H1 (cell line): ENCODE measurements at regions not wholly inside any gene's neighbourhood (a gene's known extent, or its start where the extent isn't known, plus 50 kb on each side); places are given as distances from the start of the nearest gene placed in this dataset.

Experiments
- CTCF ChIA-PET: fragments of 300-600 bp; sonication (Branson Sonifier 250); formaldehyde crosslinking; loops from one replicate; lab custom pipeline; 2021; ENCODE audit not compliant: partially characterized antibody; lab: Charles Lee
- POLR2A ChIA-PET: fragments of 300-600 bp; sonication (Branson Sonifier 250); formaldehyde crosslinking; loops from one replicate; lab custom pipeline; 2021; ENCODE audit warnings: inconsistent platforms; ENCODE audit not compliant: partially characterized antibody; lab: Charles Lee
- DNase-seq, 2 experiments: peaks; one replicate each; pipeline versions ENCODE4 v3.0.0 to v3.0.0-alpha.2; 2010 to 2022; ENCODE audit warnings: low spot score in 2 of 2, low read depth in 1 of 2, mixed read lengths in 1 of 2
- FAIRE-seq: peaks from 2 replicates; lab custom pipeline; 2011; peaks lifted over from hg19 to GRCh38; lab: Jason Lieb, UNC
- H2AFZ ChIP-seq: 2 replicates; pipeline ENCODE4 v1.8.1; 2012; ENCODE audit warnings: low read length, inconsistent platforms
- H2AK5ac ChIP-seq: 2 replicates; pipeline ENCODE4 v1.6.1; 2013; ENCODE audit warnings: low read depth, low read length
- H2BK120ac ChIP-seq: replicated peaks from 2 replicates; pipeline ENCODE3; 2013; ENCODE audit warnings: low read depth, low read length, inconsistent platforms
- H2BK12ac ChIP-seq: 2 replicates; pipeline ENCODE4 v1.6.1; 2013; ENCODE audit warnings: low read depth, low read length
- H2BK15ac ChIP-seq: 2 replicates; pipeline ENCODE4 v1.6.1; 2013; ENCODE audit warnings: low read length
- H2BK20ac ChIP-seq: 2 replicates; pipeline ENCODE4 v1.6.1; 2013; ENCODE audit warnings: low read length
- H2BK5ac ChIP-seq: 2 replicates; pipeline ENCODE4 v1.6.1; 2013; ENCODE audit warnings: low read depth, low read length
- H3K14ac ChIP-seq: 2 replicates; pipeline ENCODE4 v1.6.1; 2013; ENCODE audit warnings: inconsistent platforms; ENCODE audit not compliant: insufficient read length
- H3K18ac ChIP-seq: 2 replicates; pipeline ENCODE4 v1.6.1; 2013; ENCODE audit warnings: low read length; ENCODE audit errors: extremely low read depth
- H3K23ac ChIP-seq: 2 replicates; pipeline ENCODE4 v1.6.1; 2013; ENCODE audit warnings: inconsistent platforms; ENCODE audit not compliant: insufficient read length
- H3K23me2 ChIP-seq: 2 replicates; pipeline ENCODE4 v1.6.1; 2013; ENCODE audit warnings: low read depth, low read length
- H3K27ac ChIP-seq: 2 replicates; pipeline ENCODE4 v1.6.1; 2011; ENCODE audit warnings: low read depth, low read length, inconsistent platforms
- H3K27me3 ChIP-seq, 4 experiments: replicated peaks in 1 of 4; 1 replicate in 1 of 4; 2 replicates in 3 of 4; pipeline versions ENCODE4 v1.6.1 to v1.8.1; 2011 to 2013; ENCODE audit warnings: low read length in 3 of 4, mild to moderate bottlenecking in 3 of 4, inconsistent platforms in 2 of 4, mixed read lengths in 2 of 4, moderate library complexity in 1 of 4; ENCODE audit not compliant: control insufficient read depth in 3 of 4, insufficient read depth in 3 of 4; ENCODE audit errors: extremely low read depth in 1 of 4
- H3K36me3 ChIP-seq, 4 experiments: 2 replicates each; pipeline versions ENCODE4 v1.6.1 to v1.8.1; 2011 to 2013; ENCODE audit warnings: mild to moderate bottlenecking in 4 of 4, low read length in 3 of 4, moderate library complexity in 2 of 4, control low read depth in 1 of 4, inconsistent platforms in 1 of 4; ENCODE audit not compliant: insufficient read depth in 4 of 4, control insufficient read depth in 2 of 4
- H3K4ac ChIP-seq: replicated peaks from 2 replicates; pipeline ENCODE3; 2013; ENCODE audit warnings: low read length, low read depth, mixed read lengths, inconsistent platforms; ENCODE audit not compliant: insufficient read length
- H3K4me1 ChIP-seq, 4 experiments: replicated peaks in 1 of 4; 1 replicate in 1 of 4; 2 replicates in 3 of 4; pipeline versions ENCODE4 v1.6.1 to v1.8.1; 2011 to 2013; ENCODE audit warnings: low read length in 3 of 4, inconsistent platforms in 2 of 4, mixed read lengths in 1 of 4; ENCODE audit not compliant: insufficient read depth in 4 of 4, control insufficient read depth in 3 of 4
- H3K4me2 ChIP-seq, 2 experiments: 2 replicates each; pipeline versions ENCODE4 v1.6.1 to v1.8.1; 2011 to 2013; ENCODE audit warnings: low read depth in 2 of 2, low read length in 2 of 2, control low read depth in 1 of 2, inconsistent platforms in 1 of 2, mild to moderate bottlenecking in 1 of 2; ENCODE audit not compliant: insufficient read depth in 1 of 2
- H3K4me3 ChIP-seq, 4 experiments: fragments of 200-600, 300-600 bp in 1 of 4; sonication (generic), shearing (Covaris generic), sonication (Bioruptor Twin) in 1 of 4; 2 replicates each; pipeline versions ENCODE4 v1.5.1 to v1.8.1; 2011 to 2016; ENCODE audit warnings: low read length in 4 of 4, low read depth in 3 of 4, control low read depth in 2 of 4, inconsistent platforms in 2 of 4, mild to moderate bottlenecking in 2 of 4, mixed read lengths in 1 of 4, moderate library complexity in 1 of 4; ENCODE audit not compliant: insufficient read depth in 2 of 4; ENCODE audit errors: extremely low read depth in 1 of 4
- H3K56ac ChIP-seq: replicated peaks from 2 replicates; pipeline ENCODE3; 2013; ENCODE audit warnings: low read depth, mild to moderate bottlenecking, mixed read lengths, low read length, inconsistent platforms; ENCODE audit not compliant: insufficient read length
- H3K79me1 ChIP-seq: 2 replicates; pipeline ENCODE4 v1.6.1; 2013; ENCODE audit warnings: low read depth, low read length, control low read depth
- H3K79me2 ChIP-seq, 2 experiments: 2 replicates each; pipeline versions ENCODE4 v1.6.1 to v1.8.1; 2012 to 2013; ENCODE audit warnings: low read length in 2 of 2, mild to moderate bottlenecking in 2 of 2, inconsistent platforms in 1 of 2; ENCODE audit not compliant: insufficient read depth in 2 of 2, control insufficient read depth in 1 of 2
- H3K9ac ChIP-seq, 4 experiments: replicated peaks in 1 of 4; 1 replicate in 1 of 4; 2 replicates in 3 of 4; pipeline versions ENCODE4 v1.6.1 to v1.8.1; 2011 to 2013; ENCODE audit warnings: low read depth in 3 of 4, low read length in 3 of 4, control low read depth in 2 of 4, mild to moderate bottlenecking in 2 of 4, moderate library complexity in 2 of 4, inconsistent platforms in 1 of 4; ENCODE audit errors: extremely low read depth in 1 of 4
- H3K9me3 ChIP-seq, 2 experiments: 2 replicates each; pipeline versions ENCODE4 v1.6.1 to v1.8.1; 2012 to 2013; ENCODE audit warnings: mild to moderate bottlenecking in 2 of 2, moderate library complexity in 2 of 2, control low read depth in 1 of 2, inconsistent platforms in 1 of 2, low read depth in 1 of 2, low read length in 1 of 2, mixed read lengths in 1 of 2; ENCODE audit not compliant: insufficient read depth in 2 of 2
- H4K20me1 ChIP-seq, 2 experiments: replicated peaks in 1 of 2; 2 replicates each; pipeline versions ENCODE3 to v1.8.1; 2011 to 2013; ENCODE audit warnings: inconsistent platforms in 2 of 2, low read length in 2 of 2, mild to moderate bottlenecking in 1 of 2; ENCODE audit not compliant: insufficient read depth in 2 of 2, control insufficient read depth in 1 of 2
- H4K5ac ChIP-seq: 2 replicates; pipeline ENCODE4 v1.6.1; 2013; ENCODE audit warnings: low read length, low read depth, mixed read lengths, inconsistent platforms; ENCODE audit not compliant: insufficient read length
- H4K8ac ChIP-seq: 2 replicates; pipeline ENCODE4 v1.8.0; 2013; ENCODE audit warnings: mild to moderate bottlenecking, moderate library complexity, low read length, inconsistent platforms; ENCODE audit not compliant: insufficient read depth; ENCODE audit errors: extremely low read depth
- H4K91ac ChIP-seq: replicated peaks from 2 replicates; pipeline ENCODE3; 2013; ENCODE audit warnings: low read length, mixed read lengths, inconsistent platforms; ENCODE audit not compliant: insufficient read length
- ASH2L ChIP-seq: fragments of 200-600, 300-600 bp; sonication (generic); IDR thresholded peaks from one replicate; pipeline ENCODE4 v1.7.1; 2017; ENCODE audit warnings: low read length
- CBX5 ChIP-seq: fragments of 300-800, 300-1000 bp; sonication (generic); IDR thresholded peaks from 2 replicates; pipeline ENCODE4 v1.7.1; 2016; ENCODE audit warnings: antibody characterized with exemption, low read length, low read depth
- RAD21 ChIP-seq, 2 experiments: IDR thresholded peaks in 1 of 2; conservative IDR thresholded peaks in 1 of 2; 2 replicates each; pipeline ENCODE4 v1.6.1; 2011; ENCODE audit warnings: low read depth in 2 of 2, low read length in 2 of 2, improper control_type of control experiment in 1 of 2, inconsistent platforms in 1 of 2, mild to moderate bottlenecking in 1 of 2, moderate library complexity in 1 of 2
- TBP ChIP-seq: IDR thresholded peaks from 2 replicates; pipeline ENCODE4 v1.6.1; 2011; ENCODE audit warnings: low read depth, low read length, improper control_type of control experiment
- WGBS, 2 experiments: shearing (Covaris generic) in 1 of 2; methylation state at CpG; one replicate each; pipeline versions ENCODE4 v1.1.6 to v1.1.7; 2013 to 2015; ENCODE audit warnings: low lambda C conversion rate in 2 of 2, mixed read lengths in 2 of 2, inconsistent platforms in 1 of 2, low coverage in 1 of 2, missing lambda C conversion rate in 1 of 2; ENCODE audit not compliant: insufficient replicate concordance in 2 of 2, insufficient coverage in 1 of 2, insufficient read length in 1 of 2; ENCODE audit errors: extremely low coverage in 1 of 2, missing lambda C conversion rate in 1 of 2; 5-methylcytosine and 5-hydroxymethylcytosine counted together

DNA sequence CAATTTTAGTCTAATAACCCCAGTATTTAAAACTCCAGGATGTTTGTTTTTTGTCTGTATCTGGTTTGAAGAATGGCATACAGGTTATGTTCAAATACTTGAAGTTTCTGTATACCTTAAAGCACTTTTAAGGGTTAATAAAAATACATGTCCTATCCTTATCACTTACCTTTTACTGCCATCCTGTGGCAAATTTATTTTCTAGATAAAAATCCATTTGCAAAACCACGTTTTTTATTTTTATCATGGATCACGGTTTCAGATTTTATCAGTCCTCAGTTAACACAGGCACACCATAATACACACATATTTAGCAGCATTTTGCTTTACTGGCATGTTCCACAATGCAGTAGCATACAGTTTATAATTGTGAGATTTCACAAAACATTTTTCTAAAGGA is 113.3 kb upstream of the H2AZ1 start:
- H2AFZ ChIP-seq: no peak overlapping the region
- H3K9ac ChIP-seq: no peak overlapping the region
- no peak overlapping the region for H2BK20ac ChIP-seq
- no peak overlapping the region for H4K91ac ChIP-seq
- H3K9me3 ChIP-seq: no peaks in the 10 kb centered on the region; a peak in 1 of 4 replicates
- peaks cover 0 to 6% (median 0%) of the 10 kb centered on the region in 4 experiments; a peak in 1 of 7 replicates for H3K4me1 ChIP-seq
- H3K27me3 ChIP-seq: no peaks in the 10 kb centered on the region
- no peak overlapping the region for H2BK12ac ChIP-seq
- DNase-seq: no peak
- H3K4me2 ChIP-seq: no peak overlapping the region
- no peak overlapping the region for H3K14ac ChIP-seq
- 74% methylated on average over 2 of the region's 2 CpGs; no CpG with 5 or more reads in 1 of the 2 experiments for WGBS, 2 experiments
- no peaks in the 10 kb centered on the region for H3K79me1 ChIP-seq
- no peak for TF ChIP-seq ASH2L
- no peak for TF ChIP-seq CBX5
- TF ChIP-seq RAD21 (IDR thresholded peaks at IDR 0.05 in 1 of 2, conservative IDR thresholded peaks at IDR 0.05 in 1 of 2; ENCODE audit: low read depth in 2 of 2, low read length in 2 of 2): peak in 1 of 2 experiments; percentile 46; a peak in 3 of 4 replicates
- no peak for TF ChIP-seq TBP
- H2BK15ac ChIP-seq: no peak overlapping the region
- H4K5ac ChIP-seq: no peak overlapping the region
- H2BK120ac ChIP-seq: no peak overlapping the region
- no peak overlapping the region for H2BK5ac ChIP-seq
- H3K79me2 ChIP-seq: no peaks in the 10 kb centered on the region
- no peak overlapping the region for H3K18ac ChIP-seq
- no peak overlapping the region for H4K8ac ChIP-seq
- FAIRE-seq: no peak
- ChIA-PET CTCF (interaction anchor here (0.7 to 1.5 kb wide), 4 partner anchors 11 to 66 kb away, joined by 3 to 7 read pairs (median 4); no protein-coding TSS in a partner anchor), POLR2A (no interaction called here)
- no peak overlapping the region for H3K4me3 ChIP-seq
- no peak overlapping the region for H3K56ac ChIP-seq
- H3K23ac ChIP-seq: no peak overlapping the region
- no peak overlapping the region for H3K27ac ChIP-seq
- no peaks in the 10 kb centered on the region for H3K23me2 ChIP-seq
- no peak overlapping the region for H3K4ac ChIP-seq
- H4K20me1 ChIP-seq: no peaks in the 10 kb centered on the region
- H2AK5ac ChIP-seq: no peak overlapping the region
- H3K36me3 ChIP-seq: no peaks in the 10 kb centered on the region
